ENCODE measurements at regions not wholly inside any gene's neighbourhood (a gene's known extent, or its start where the extent isn't known, plus 50 kb on each side); places are given as distances from the start of the nearest gene placed in this dataset.

DNA sequence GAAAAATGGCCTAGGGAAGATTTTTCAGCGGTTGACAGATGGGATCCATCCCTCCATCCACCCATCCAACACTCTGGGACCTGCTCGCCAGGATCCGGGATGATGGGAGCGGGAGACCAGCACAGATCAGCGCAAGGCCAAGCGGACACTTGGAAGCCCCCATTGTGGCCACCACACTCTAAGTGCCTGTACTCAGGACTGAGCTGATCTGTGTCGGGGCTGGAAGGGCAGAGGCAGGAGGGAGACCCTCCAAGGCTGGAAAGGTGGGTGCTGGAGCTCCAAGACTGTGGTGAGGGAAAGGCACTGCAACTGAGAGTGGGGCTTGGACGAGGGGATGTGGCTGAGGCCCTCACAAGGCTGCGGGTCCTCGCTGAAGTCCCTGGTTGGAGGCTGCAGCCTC lies 91.8 kb upstream of the TRPM1 start:
- no peaks in the 10 kb centered on the region for H4K20me1 ChIP-seq (ENCODE audit: insufficient read depth)
- no peak overlapping the region for H3K4me2 ChIP-seq (ENCODE audit: low read length)
- H3F3A ChIP-seq (ENCODE audit: insufficient read depth, low read length, poor library complexity, severe bottlenecking): no peaks in the 10 kb centered on the region
- no peaks in the 10 kb centered on the region for H3K36me3 ChIP-seq (ENCODE audit: insufficient read depth, low read length)
- TF ChIP-seq, protein P1, sequence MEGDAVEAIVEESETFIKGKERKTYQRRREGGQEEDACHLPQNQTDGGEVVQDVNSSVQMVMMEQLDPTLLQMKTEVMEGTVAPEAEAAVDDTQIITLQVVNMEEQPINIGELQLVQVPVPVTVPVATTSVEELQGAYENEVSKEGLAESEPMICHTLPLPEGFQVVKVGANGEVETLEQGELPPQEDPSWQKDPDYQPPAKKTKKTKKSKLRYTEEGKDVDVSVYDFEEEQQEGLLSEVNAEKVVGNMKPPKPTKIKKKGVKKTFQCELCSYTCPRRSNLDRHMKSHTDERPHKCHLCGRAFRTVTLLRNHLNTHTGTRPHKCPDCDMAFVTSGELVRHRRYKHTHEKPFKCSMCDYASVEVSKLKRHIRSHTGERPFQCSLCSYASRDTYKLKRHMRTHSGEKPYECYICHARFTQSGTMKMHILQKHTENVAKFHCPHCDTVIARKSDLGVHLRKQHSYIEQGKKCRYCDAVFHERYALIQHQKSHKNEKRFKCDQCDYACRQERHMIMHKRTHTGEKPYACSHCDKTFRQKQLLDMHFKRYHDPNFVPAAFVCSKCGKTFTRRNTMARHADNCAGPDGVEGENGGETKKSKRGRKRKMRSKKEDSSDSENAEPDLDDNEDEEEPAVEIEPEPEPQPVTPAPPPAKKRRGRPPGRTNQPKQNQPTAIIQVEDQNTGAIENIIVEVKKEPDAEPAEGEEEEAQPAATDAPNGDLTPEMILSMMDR (IDR thresholded peaks at IDR 0.05; ENCODE audit: poor library complexity, severe bottlenecking): no peak
- TF ChIP-seq, protein P2, sequence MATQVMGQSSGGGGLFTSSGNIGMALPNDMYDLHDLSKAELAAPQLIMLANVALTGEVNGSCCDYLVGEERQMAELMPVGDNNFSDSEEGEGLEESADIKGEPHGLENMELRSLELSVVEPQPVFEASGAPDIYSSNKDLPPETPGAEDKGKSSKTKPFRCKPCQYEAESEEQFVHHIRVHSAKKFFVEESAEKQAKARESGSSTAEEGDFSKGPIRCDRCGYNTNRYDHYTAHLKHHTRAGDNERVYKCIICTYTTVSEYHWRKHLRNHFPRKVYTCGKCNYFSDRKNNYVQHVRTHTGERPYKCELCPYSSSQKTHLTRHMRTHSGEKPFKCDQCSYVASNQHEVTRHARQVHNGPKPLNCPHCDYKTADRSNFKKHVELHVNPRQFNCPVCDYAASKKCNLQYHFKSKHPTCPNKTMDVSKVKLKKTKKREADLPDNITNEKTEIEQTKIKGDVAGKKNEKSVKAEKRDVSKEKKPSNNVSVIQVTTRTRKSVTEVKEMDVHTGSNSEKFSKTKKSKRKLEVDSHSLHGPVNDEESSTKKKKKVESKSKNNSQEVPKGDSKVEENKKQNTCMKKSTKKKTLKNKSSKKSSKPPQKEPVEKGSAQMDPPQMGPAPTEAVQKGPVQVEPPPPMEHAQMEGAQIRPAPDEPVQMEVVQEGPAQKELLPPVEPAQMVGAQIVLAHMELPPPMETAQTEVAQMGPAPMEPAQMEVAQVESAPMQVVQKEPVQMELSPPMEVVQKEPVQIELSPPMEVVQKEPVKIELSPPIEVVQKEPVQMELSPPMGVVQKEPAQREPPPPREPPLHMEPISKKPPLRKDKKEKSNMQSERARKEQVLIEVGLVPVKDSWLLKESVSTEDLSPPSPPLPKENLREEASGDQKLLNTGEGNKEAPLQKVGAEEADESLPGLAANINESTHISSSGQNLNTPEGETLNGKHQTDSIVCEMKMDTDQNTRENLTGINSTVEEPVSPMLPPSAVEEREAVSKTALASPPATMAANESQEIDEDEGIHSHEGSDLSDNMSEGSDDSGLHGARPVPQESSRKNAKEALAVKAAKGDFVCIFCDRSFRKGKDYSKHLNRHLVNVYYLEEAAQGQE (IDR thresholded peaks at IDR 0.05; ENCODE audit: borderline replicate concordance): no peak
- no peak overlapping the region for H3K9ac ChIP-seq (ENCODE audit: low read length)
- no peaks in the 10 kb centered on the region for H3K9me3 ChIP-seq (ENCODE audit: low read length)
- no peak overlapping the region for H2AFZ ChIP-seq (ENCODE audit: low read depth, low read length)
- no peak overlapping the region for H3K4me3 ChIP-seq (ENCODE audit: low read length)
- no peaks in the 10 kb centered on the region for H3K79me2 ChIP-seq (replicated peaks; ENCODE audit: insufficient read depth, low read length)
- no peak overlapping the region for H3K27ac ChIP-seq (ENCODE audit: low read length)
- no peaks in the 10 kb centered on the region for H3K27me3 ChIP-seq (ENCODE audit: insufficient read depth, low read depth, low read length)
- H3K9me2 ChIP-seq (ENCODE audit: insufficient read depth, low read length): no peaks in the 10 kb centered on the region

DNA sequence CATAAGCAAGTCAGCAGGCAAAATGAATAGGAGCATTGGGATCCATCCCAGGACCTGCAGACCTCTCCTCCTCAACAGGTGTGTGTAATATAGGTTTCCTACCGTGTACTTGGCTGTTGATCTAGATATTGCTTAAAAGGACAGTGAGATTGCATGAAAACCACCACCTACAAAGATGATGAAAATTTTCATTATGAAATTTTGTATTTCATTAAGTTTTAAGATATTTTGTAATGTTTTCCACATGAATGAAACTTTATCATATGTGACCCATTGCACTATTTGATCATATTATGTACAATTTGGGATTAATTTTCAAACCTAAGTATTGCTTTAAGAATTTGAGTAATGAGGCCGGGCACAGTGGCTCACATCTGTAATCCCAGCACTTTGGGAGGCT lies 94.3 kb upstream of the TRPM1 start:
- Histone ChIP-seq H3F3A (ENCODE audit: insufficient read depth, low read length, poor library complexity, severe bottlenecking) (no peaks in the 10 kb centered on the region), H2AFZ (ENCODE audit: low read depth, low read length) (no peak overlapping the region), H3K9me2 (ENCODE audit: insufficient read depth, low read length) (no peaks in the 10 kb centered on the region), H4K20me1 (ENCODE audit: insufficient read depth) (no peaks in the 10 kb centered on the region), H3K79me2 (replicated peaks; ENCODE audit: insufficient read depth, low read length) (no peaks in the 10 kb centered on the region), H3K36me3 (ENCODE audit: insufficient read depth, low read length) (no peaks in the 10 kb centered on the region), H3K9ac (ENCODE audit: low read length) (no peak overlapping the region), H3K4me2 (ENCODE audit: low read length) (no peak overlapping the region), H3K27me3 (ENCODE audit: insufficient read depth, low read depth, low read length) (no peaks in the 10 kb centered on the region), H3K9me3 (ENCODE audit: low read length) (no peaks in the 10 kb centered on the region), H3K27ac (ENCODE audit: low read length) (no peak overlapping the region), H3K4me3 (ENCODE audit: low read length) (no peak overlapping the region)
- TF ChIP-seq EZH2 (IDR thresholded peaks at IDR 0.05; ENCODE audit: borderline replicate concordance, insufficient read depth, low read length, poor library complexity, severe bottlenecking): no peak
- TF ChIP-seq, protein P2 (IDR thresholded peaks at IDR 0.05; ENCODE audit: borderline replicate concordance): no peak
- TF ChIP-seq TAF1 (IDR thresholded peaks at IDR 0.05; ENCODE audit: low read depth): no peak
- no peak for TF ChIP-seq SMC3 (conservative IDR thresholded peaks at IDR 0.05; ENCODE audit: poor library complexity)
- TF ChIP-seq RAD21 (conservative IDR thresholded peaks at IDR 0.05): no peak
- no peak for TF ChIP-seq POLR2AphosphoS5 (IDR thresholded peaks at IDR 0.05)
- TF ChIP-seq, protein P1 (IDR thresholded peaks at IDR 0.05; ENCODE audit: poor library complexity, severe bottlenecking): no peak
- TF ChIP-seq MXI1 (conservative IDR thresholded peaks at IDR 0.05; ENCODE audit: poor library complexity, severe bottlenecking): no peak
- TF ChIP-seq EP300 (conservative IDR thresholded peaks at IDR 0.05; ENCODE audit: poor library complexity, severe bottlenecking): no peak
